SK-N-SH treated with all-trans-retinoic acid at 6 μM for 48 hours (cell line): ENCODE measurements at regions not wholly inside any gene's neighbourhood (a gene's known extent, or its start where the extent isn't known, plus 50 kb on each side); places are given as distances from the start of the nearest gene placed in this dataset.

ENCODE experiments used
- ATAC-seq: fragments of 200-7000 bp; cut with Tn5 transposase; 3 replicates; pipeline ENCODE4 v1.9.1; 2020; ENCODE audit warnings: mild to moderate bottlenecking, moderate library complexity
- ARNTL ChIP-seq: fragments of 450-650 bp; formaldehyde crosslinking; IDR thresholded peaks from 2 replicates; pipeline ENCODE4 v1.5.0; 2020; ENCODE audit warnings: low read depth, mild to moderate bottlenecking, moderate library complexity, borderline replicate concordance
- BACH2 ChIP-seq: fragments of 250-450 bp; sonication (Bioruptor Pico); IDR thresholded peaks from 2 replicates; pipeline ENCODE4 v1.9.0; 2021; ENCODE audit warnings: mild to moderate bottlenecking, borderline replicate concordance
- CREB5 ChIP-seq: fragments of 250-450 bp; sonication (Bioruptor Pico); IDR thresholded peaks from 2 replicates; pipeline ENCODE4 v1.5.1; 2020; ENCODE audit warnings: low read depth, mild to moderate bottlenecking, moderate library complexity
- CSDC2 ChIP-seq: fragments of 250-450 bp; sonication (Bioruptor Pico); IDR thresholded peaks from 2 replicates; pipeline ENCODE4 v1.5.0; 2020; ENCODE audit warnings: mild to moderate bottlenecking, moderate library complexity
- CSRNP3 ChIP-seq: fragments of 250-450 bp; sonication (Bioruptor Pico); IDR thresholded peaks from 2 replicates; pipeline ENCODE4 v1.5.1; 2021; ENCODE audit warnings: mild to moderate bottlenecking, moderate library complexity
- ESRRG ChIP-seq: fragments of 250-450 bp; sonication (Bioruptor Pico); IDR thresholded peaks from 2 replicates; pipeline ENCODE4 v1.6.1; 2021; ENCODE audit warnings: mild to moderate bottlenecking
- GLIS3 ChIP-seq: fragments of 250-450 bp; sonication (Bioruptor Pico); IDR thresholded peaks from 2 replicates; pipeline ENCODE4 v1.5.0; 2020; ENCODE audit warnings: mild to moderate bottlenecking, moderate library complexity
- ISL1 ChIP-seq: fragments of 250-450 bp; sonication (Bioruptor Pico); IDR thresholded peaks from 2 replicates; pipeline ENCODE4 v2.1.2; 2022; ENCODE audit warnings: mild to moderate bottlenecking, moderate library complexity
- OSR1 ChIP-seq: fragments of 250-450 bp; sonication (Bioruptor Pico); IDR thresholded peaks from 2 replicates; pipeline ENCODE4 v1.8.0; 2022; ENCODE audit warnings: moderate library complexity, mild to moderate bottlenecking, inconsistent platforms
- PATZ1 ChIP-seq: fragments of 250-450 bp; sonication (Bioruptor Pico); IDR thresholded peaks from 2 replicates; pipeline ENCODE4 v1.8.0; 2020; ENCODE audit warnings: mild to moderate bottlenecking, moderate library complexity, borderline replicate concordance
- POU6F1 ChIP-seq: fragments of 250-450 bp; sonication (Bioruptor Pico); IDR thresholded peaks from 2 replicates; pipeline ENCODE4 v1.8.0; 2021; ENCODE audit warnings: low read depth, mild to moderate bottlenecking, moderate library complexity, borderline replicate concordance
- RARB ChIP-seq: fragments of 250-450 bp; sonication (Bioruptor Pico); IDR thresholded peaks from 2 replicates; pipeline ENCODE4 v1.8.0; 2021; ENCODE audit warnings: mild to moderate bottlenecking, moderate library complexity
- SNAI2 ChIP-seq: fragments of 250-450 bp; sonication (Bioruptor Pico); IDR thresholded peaks from 2 replicates; pipeline ENCODE4 v1.5.0; 2020; ENCODE audit warnings: mild to moderate bottlenecking, moderate library complexity
- TCF4 ChIP-seq: fragments of 250-450 bp; sonication (Bioruptor Pico); IDR thresholded peaks from 2 replicates; pipeline ENCODE4 v1.8.0; 2021; ENCODE audit warnings: mild to moderate bottlenecking, moderate library complexity, borderline replicate concordance
- TOX ChIP-seq: fragments of 250-450 bp; sonication (Bioruptor Pico); IDR thresholded peaks from 2 replicates; pipeline ENCODE4 v1.8.0; 2021; ENCODE audit warnings: mild to moderate bottlenecking, moderate library complexity, borderline replicate concordance
- TSHZ2 ChIP-seq: fragments of 250-450 bp; sonication (Bioruptor Pico); IDR thresholded peaks from 2 replicates; pipeline ENCODE4 v1.5.0; 2020; ENCODE audit warnings: mild to moderate bottlenecking, moderate library complexity
- ZC3H10 ChIP-seq: fragments of 250-450 bp; sonication (Bioruptor Pico); IDR thresholded peaks from 2 replicates; pipeline ENCODE4 v1.5.1; 2021; ENCODE audit warnings: mild to moderate bottlenecking, moderate library complexity
- ZFP3 ChIP-seq: fragments of 250-450 bp; sonication (Bioruptor Pico); IDR thresholded peaks from 2 replicates; pipeline ENCODE4 v1.5.0; 2020; ENCODE audit warnings: mild to moderate bottlenecking, moderate library complexity
- ZFP30 ChIP-seq: fragments of 450-650 bp; formaldehyde crosslinking; IDR thresholded peaks from 2 replicates; pipeline ENCODE4 v1.5.0; 2022; ENCODE audit warnings: mild to moderate bottlenecking, moderate library complexity
- ZNF565 ChIP-seq: fragments of 450-650 bp; formaldehyde crosslinking; conservative IDR thresholded peaks from 2 replicates; pipeline ENCODE4 v1.5.0; 2020; ENCODE audit warnings: low read depth, mild to moderate bottlenecking, moderate library complexity
- ZNF70 ChIP-seq: fragments of 450-650 bp; formaldehyde crosslinking; IDR thresholded peaks from 2 replicates; pipeline ENCODE4 v1.5.0; 2020; ENCODE audit warnings: mild to moderate bottlenecking, moderate library complexity
- ZNF8 ChIP-seq: fragments of 450-650 bp; formaldehyde crosslinking; IDR thresholded peaks from 2 replicates; pipeline ENCODE4 v1.5.0; 2020; ENCODE audit warnings: mild to moderate bottlenecking, moderate library complexity

GRCh38 chr5:66299463-66299862, 155.4 kb downstream of the SREK1 start (continued):
- TF ChIP-seq CSRNP3 = no peak
- no peak for TF ChIP-seq CREB5
- TF ChIP-seq OSR1 (CRISPR knock-in tag) = no peak
- TF ChIP-seq ZNF8 = no peak
- no peak for TF ChIP-seq SNAI2 (CRISPR knock-in tag)
- TF ChIP-seq ESRRG (CRISPR knock-in tag) = no peak
- TF ChIP-seq ZFP30 (CRISPR knock-in tag) = no peak
- TF ChIP-seq RARB (CRISPR knock-in tag) = no peak
- no peak for TF ChIP-seq ISL1 (CRISPR knock-in tag)
- no peak for TF ChIP-seq ZC3H10
- TF ChIP-seq TCF4 = no peak
- no peak for TF ChIP-seq ZFP3 (CRISPR knock-in tag)
- no peak for TF ChIP-seq ZNF70 (CRISPR knock-in tag)
- no peak for TF ChIP-seq TOX (CRISPR knock-in tag)

DNA sequence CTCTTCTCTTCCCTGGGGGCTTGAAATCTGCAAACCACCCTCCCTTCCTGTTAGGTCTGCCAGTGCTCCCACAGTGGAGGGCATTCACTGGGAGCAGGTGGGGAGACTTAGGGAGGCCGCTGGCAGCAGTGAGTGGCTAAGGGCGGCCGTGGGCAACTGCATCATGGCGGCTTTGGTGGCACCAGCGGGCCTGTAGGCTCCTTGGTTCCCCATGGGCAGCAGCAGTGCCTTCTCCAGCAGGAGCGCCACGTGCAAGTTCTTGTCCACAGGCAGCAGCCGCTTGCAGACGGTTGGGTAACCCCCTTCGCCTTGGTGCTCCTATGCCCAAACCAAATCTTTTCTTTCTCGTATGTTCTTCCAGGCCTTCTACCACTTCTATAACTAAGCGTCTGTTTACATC, 158.2 kb downstream of the SREK1 start:
- ATAC-seq = no peak
- TF ChIP-seq ZC3H10 = no peak
- no peak for TF ChIP-seq CSDC2 (CRISPR knock-in tag)
- TF ChIP-seq ZNF565 (CRISPR knock-in tag) = no peak
- no peak for TF ChIP-seq CSRNP3
- TF ChIP-seq PATZ1 (CRISPR knock-in tag) = no peak
- no peak for TF ChIP-seq ZNF8
- TF ChIP-seq SNAI2 (CRISPR knock-in tag) = no peak
- TF ChIP-seq ISL1 (CRISPR knock-in tag) = no peak
- TF ChIP-seq TCF4 = no peak
- no peak for TF ChIP-seq ZFP3 (CRISPR knock-in tag)

DNA sequence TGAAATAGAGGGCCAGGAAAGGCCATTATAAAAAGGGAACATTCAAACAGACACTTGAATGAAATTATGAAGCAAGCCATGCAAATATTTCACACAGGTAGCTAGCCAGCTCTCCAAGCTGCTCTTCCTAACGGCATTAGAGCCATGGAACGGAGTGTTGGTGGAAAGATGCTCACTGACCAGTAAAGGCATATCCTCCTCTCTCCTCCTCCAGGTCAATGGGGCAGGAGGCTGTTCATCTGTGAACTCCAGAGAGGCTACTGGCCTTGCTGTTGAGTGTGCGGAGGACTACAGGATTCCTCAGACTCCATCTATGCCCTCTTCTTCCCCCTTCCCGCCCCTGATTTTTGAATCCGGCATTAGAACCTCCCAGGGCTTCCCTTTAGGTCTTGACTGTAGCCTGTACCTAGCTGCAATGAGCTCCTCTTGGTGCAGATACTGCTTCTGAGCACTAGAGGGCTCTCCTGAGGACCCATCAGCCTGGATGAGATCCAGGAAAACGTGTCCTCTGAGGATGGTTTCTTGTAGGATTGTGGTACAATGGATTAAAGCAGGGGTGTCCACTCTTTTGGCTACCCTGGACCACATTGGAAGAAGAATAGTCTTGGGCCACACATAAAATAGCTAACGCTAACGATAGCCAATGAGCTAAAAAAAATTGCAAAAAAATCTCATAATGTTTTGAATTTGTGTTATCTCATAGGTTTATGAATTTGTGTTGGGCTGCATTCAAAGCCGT, 162.2 kb downstream of the SREK1 start:
- TF ChIP-seq BACH2 (CRISPR knock-in tag) (no peak), ARNTL (CRISPR knock-in tag) (no peak), POU6F1 (CRISPR knock-in tag) (no peak), CSDC2 (CRISPR knock-in tag) (no peak), TOX (CRISPR knock-in tag) (no peak), CREB5 (no peak), RARB (CRISPR knock-in tag) (no peak), GLIS3 (no peak), CSRNP3 (no peak), ZNF8 (no peak), ZNF565 (CRISPR knock-in tag) (no peak), TSHZ2 (CRISPR knock-in tag) (no peak), ISL1 (CRISPR knock-in tag) (no peak), ZNF70 (CRISPR knock-in tag) (no peak)
- ATAC-seq = peak; percentile 95
